22Rv1 (cell line): ENCODE measurements at regions not wholly inside any gene's neighbourhood (a gene's known extent, or its start where the extent isn't known, plus 50 kb on each side); places are given as distances from the start of the nearest gene placed in this dataset.

ENCODE experiments used
- ZFX ChIP-seq: fragments of 450-650 bp; IDR thresholded peaks from 2 replicates; pipeline ENCODE4 v1.6.1; 2017; ENCODE audit warnings: antibody characterized with exemption, borderline replicate concordance
- TF ChIP-seq, protein P1 (sequence below): fragments of 450-650 bp; IDR thresholded peaks from 2 replicates; pipeline ENCODE4 v1.5.1; 2017; ENCODE audit warnings: mild to moderate bottlenecking

DNA sequence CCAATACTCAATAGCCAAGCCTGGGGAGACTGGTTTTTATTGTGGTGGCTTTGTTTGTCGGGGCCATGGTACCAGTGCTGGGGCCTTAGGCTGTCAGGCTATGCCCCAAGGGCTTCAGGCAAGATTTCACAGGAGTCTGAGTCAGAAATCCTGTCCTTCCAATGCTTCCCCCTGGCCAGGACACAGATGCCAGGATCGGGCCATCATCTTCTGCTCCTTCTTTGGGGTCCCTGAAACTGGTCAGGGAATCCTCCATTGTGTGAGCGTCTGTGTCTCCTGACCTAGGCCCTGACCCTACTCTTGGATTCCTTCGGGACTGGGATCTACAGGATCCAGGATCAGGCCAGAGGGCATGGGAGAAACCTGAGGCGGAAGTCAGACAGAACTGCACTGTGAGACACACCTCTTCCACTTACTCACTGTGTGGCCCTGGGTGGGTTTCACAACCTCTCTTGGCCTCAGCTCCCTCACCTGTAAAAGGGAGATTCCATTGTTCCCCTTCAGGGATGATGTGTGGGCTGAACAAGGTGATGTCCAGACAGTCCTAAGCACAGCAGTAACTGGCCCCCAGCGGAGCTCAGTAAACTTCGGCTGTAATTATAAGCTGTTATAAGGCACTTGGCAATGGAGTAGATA is 292.7 kb downstream of the UACA start:
- TF ChIP-seq, protein P1, sequence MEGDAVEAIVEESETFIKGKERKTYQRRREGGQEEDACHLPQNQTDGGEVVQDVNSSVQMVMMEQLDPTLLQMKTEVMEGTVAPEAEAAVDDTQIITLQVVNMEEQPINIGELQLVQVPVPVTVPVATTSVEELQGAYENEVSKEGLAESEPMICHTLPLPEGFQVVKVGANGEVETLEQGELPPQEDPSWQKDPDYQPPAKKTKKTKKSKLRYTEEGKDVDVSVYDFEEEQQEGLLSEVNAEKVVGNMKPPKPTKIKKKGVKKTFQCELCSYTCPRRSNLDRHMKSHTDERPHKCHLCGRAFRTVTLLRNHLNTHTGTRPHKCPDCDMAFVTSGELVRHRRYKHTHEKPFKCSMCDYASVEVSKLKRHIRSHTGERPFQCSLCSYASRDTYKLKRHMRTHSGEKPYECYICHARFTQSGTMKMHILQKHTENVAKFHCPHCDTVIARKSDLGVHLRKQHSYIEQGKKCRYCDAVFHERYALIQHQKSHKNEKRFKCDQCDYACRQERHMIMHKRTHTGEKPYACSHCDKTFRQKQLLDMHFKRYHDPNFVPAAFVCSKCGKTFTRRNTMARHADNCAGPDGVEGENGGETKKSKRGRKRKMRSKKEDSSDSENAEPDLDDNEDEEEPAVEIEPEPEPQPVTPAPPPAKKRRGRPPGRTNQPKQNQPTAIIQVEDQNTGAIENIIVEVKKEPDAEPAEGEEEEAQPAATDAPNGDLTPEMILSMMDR, result no peak
- TF ChIP-seq ZFX, result no peak
